T-helper 2 cell treated with Interferon-gamma antibody and Interleukin-4, amounts not matched to agents 100 ng/mL and 5 ng/mL, for 36 hours (primary cell): ENCODE measurements at regions not wholly inside any gene's neighbourhood (a gene's known extent, or its start where the extent isn't known, plus 50 kb on each side); places are given as distances from the start of the nearest gene placed in this dataset.

Source experiments
- intact Hi-C: fragments of 100-400 bp; cut with micrococcal nuclease; formaldehyde crosslinking; loops from one replicate; pipeline ENCODE4 v1.15.1; 2023

DNA sequence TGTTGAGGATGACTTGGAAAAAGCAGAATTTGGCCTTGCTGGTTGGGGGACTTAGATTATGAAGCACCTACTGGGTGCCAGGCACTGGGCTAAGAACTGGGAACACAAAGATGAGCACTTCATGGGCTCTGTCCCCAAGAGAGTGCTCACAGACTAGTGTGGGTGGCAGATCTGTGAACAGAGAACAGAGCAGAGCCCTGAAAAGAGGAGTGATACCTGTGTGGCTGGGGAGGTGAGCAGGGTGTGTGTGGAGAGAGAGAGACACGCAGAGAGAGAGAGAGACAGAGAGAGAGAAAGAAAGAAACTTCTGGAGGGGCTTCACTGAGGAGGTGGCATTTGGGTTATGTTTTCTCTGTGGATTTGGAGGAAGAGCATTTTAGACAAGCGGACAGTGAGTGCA is 61.1 kb upstream of the PPP2R5A start:
- intact Hi-C loops, result no loop called here

DNA sequence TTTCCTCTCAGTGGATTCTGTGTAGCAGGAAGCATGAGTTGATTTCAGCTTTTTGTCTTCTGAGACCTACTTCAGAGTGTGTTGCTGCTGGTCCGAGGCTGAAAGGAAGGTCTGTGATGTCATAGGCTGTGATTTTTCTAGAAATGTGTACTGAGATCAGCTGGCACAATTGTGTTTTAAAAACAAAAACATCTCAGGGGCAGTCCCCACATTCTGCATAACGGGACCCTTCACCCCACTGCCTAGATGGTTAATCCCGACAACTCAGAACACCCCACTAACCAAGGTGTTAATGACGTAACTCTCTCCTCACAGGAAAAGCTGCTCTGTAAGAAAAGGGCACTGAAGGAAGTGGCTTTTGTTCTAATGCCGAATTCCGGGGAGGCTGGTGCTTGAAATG is 59.8 kb upstream of the PPP2R5A start:
- intact Hi-C loops, result no loop called here

DNA sequence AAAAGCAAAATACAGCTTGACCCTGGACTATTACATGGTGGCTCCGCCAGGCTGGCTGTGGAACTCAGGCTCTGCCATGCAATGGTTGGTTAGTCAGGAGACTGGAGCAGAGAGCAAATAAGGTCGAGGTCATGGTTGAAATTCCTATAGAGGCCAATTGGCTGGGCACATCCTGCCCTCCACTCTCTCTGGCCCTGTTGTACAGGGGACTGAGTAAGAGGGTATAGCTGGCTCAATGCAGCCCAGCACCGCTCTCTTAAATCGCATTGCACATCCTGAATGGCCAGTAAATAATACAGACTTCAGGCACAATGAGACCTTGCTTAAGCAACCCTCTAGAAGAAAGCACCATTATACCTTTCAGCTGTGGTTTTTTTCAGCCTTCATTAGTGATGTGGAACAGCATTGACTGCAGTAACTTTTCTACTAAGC is 59.3 kb upstream of the PPP2R5A start:
- intact Hi-C loops, result no loop called here

- intact Hi-C loops, result no loop called here
These were observed 58.7 kb upstream of the PPP2R5A start for GRCh38 chr1:212226467-212226866.

DNA sequence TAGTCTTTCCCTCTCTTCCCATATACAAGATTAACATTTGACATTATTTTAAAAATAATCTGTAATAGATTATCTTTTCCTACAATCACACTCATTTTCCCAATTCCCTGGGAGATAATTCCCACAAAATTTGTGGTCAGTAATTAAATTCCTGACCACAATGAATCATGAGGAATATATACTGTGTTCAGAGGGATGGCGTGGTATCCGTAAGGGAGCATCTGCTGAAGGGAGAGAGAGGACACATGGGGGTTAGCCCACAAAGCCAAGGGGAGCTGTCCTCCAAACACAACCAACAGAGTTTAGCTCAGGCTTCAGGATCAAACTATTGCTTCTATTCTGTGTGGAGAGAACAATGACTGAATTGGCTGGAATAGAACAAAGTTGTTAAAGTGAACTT is 57.1 kb upstream of the PPP2R5A start:
- intact Hi-C loops, result no loop called here

GRCh38 chr1:212228591-212229119 is 56.6 kb upstream of the PPP2R5A start:
- intact Hi-C loops, result no loop called here

GRCh38 chr1:212229654-212230053 is 55.6 kb upstream of the PPP2R5A start:
- intact Hi-C loops, result loop anchor here (10.0 kb wide), 1 partner anchor 55 kb away; the partner anchor contains the start of gene PPP2R5A

DNA sequence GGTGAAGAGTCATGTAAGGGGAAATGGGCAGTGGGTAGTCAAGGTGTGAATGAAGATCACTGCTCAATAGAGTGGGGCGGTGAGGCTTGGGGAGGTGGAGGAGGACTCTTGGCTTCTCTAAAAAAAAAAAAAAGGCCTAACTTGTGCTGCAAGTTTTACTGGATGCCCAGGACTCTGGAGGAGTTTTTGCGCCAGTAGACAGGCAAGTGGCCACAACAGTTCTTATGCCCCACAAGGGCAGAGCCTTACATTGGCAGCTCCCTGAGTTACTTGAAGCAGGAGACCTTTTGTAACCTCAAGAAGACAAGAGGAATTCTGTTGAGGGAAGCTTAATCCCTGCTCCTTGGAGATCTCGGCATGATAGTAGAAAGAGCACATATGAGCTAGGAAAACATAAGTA is 54.9 kb upstream of the PPP2R5A start:
- intact Hi-C loops, result loop anchor here (10.0 kb wide), 1 partner anchor 54 kb away; the partner anchor contains the start of gene PPP2R5A

GRCh38 chr1:212231372-212231771 is 53.8 kb upstream of the PPP2R5A start:
- intact Hi-C loops, result loop anchor here (10.0 kb wide), 1 partner anchor 53 kb away; the partner anchor contains the start of gene PPP2R5A

DNA sequence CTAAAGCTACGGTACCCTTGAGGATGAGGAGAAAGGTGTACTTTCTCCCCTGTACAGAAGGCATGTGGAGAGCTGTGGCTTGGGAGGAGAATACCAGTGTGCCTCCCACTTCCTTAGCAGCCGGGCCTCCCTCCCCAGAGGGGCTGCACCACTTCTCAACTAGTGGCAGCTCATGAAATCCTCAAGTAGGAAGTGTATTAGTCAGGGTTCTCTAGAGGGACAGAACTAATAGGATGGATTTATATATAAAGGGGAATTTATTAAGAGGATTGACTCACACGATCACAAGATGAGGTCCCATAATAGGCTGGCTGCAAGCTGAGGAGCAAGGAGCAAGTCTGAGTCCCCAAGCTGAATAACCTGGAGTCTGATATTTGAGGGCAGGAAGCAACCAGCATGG is 53.1 kb upstream of the PPP2R5A start:
- intact Hi-C loops, result loop anchor here (10.0 kb wide), 1 partner anchor 53 kb away; the partner anchor contains the start of gene PPP2R5A

DNA sequence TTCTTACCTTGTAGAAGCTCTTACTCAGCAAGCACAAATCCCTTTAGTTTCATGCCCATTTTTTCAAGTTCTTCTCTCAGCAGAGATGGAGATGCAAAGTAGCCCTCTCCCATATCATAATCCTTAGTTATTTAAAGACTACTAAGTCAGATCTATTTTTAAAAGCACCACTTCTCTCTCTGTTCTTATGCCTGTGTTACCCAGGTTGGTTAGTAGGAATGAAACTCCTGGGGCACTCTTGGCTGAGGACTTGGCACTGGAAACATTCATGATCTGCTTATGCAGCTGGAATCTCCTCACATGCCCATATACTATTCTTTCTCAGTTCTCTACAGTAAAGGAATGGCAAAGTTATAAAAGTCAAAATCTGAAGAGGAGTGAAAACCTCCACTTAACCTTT is 51.9 kb upstream of the PPP2R5A start:
- intact Hi-C loops, result loop anchor here (10.0 kb wide), 1 partner anchor 51 kb away; the partner anchor contains the start of gene PPP2R5A

DNA sequence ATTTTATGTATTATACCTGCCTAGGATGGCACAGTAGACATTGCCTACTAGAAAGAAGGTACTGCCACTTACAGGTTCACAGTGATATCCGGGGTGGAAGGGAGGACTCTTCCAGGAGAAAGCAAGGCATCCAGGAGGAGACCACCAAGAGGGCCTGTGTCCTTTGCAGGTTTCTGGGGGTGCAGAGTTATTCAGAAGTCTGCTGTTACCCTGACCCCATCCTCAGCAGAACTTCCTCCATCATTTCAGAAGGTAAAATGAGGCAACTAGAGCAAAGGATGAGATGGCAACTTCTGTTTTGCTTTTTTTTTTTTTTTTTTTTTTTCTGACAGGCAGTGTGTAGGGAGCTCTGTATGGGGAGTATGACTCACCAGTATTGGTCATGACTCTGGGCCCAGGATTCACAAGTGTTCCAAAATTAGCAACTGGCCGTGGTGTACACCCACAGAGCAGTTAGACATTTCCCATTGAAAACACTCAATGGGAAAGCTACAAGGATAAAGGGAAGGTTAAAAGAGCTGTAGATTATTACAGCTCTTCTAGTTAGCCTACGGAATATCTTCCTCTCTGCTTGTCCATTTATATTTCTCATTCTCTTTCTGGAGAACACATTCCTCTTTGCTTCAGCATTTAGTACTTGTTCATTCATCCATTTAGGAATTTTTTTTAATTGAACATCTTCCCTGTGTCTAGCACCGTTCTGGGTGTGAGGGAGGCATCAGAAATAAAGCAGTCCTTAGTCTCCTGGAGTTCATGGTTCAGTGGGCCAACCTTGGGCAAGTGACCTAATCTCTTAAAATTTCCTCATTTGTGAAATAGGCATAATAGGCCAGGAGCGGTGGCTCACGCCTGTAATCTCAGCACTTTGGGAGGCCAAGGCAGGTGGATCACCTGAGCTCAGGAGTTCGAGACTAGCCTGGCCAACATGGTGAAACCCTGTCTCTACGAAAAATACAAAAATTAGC is 50.5 kb upstream of the PPP2R5A start:
- intact Hi-C loops, result loop anchor here (10.0 kb wide), 1 partner anchor 50 kb away; the partner anchor contains the start of gene PPP2R5A
